HepG2 (cell line): ENCODE measurements at regions not wholly inside any gene's neighbourhood (a gene's known extent, or its start where the extent isn't known, plus 50 kb on each side); places are given as distances from the start of the nearest gene placed in this dataset.

Source experiments
- ARID5B ChIP-seq: IDR thresholded peaks from 2 replicates; pipeline ENCODE4 v1.4.0; 2020; ENCODE audit warnings: mild to moderate bottlenecking, missing genetic modification reagents
- FOXM1 ChIP-seq: sonication (generic); formaldehyde crosslinking; IDR thresholded peaks from 2 replicates; pipeline ENCODE4 v1.5.0; 2020; ENCODE audit warnings: missing genetic modification reagents
- GZF1 ChIP-seq: sonication (generic); formaldehyde crosslinking; IDR thresholded peaks from 2 replicates; pipeline ENCODE4 v1.5.1; 2020; ENCODE audit warnings: mild to moderate bottlenecking, missing genetic modification reagents
- NFAT5 ChIP-seq: sonication (generic); formaldehyde crosslinking; IDR thresholded peaks from 2 replicates; pipeline ENCODE4 v1.4.0; 2020; ENCODE audit warnings: missing genetic modification reagents
- U2AF1 ChIP-seq: fragments of 200-400 bp; formaldehyde crosslinking; optimal IDR thresholded peaks from 2 replicates; pipeline ENCODE3; 2017; ENCODE audit warnings: mild to moderate bottlenecking, low read depth, low read length
- ZEB1 ChIP-seq: IDR thresholded peaks from 2 replicates; pipeline ENCODE4 v1.6.1; 2012; ENCODE audit warnings: mild to moderate bottlenecking, low read depth, inconsistent platforms; ENCODE audit not compliant: insufficient replicate concordance
- ZNF510 ChIP-seq: sonication (generic); formaldehyde crosslinking; IDR thresholded peaks from 2 replicates; pipeline ENCODE4 v1.4.0; 2020; ENCODE audit warnings: low read depth, mild to moderate bottlenecking, missing genetic modification reagents

- TF ChIP-seq NFAT5 (CRISPR knock-in tag) (no peak), FOXM1 (CRISPR knock-in tag) (no peak), ARID5B (CRISPR knock-in tag) (no peak), ZEB1 (no peak), U2AF1 (no peak), ZNF510 (CRISPR knock-in tag) (no peak), GZF1 (CRISPR knock-in tag) (no peak)
Measured at GRCh38 chr4:31613946-31614623, 893.9 kb downstream of the PCDH7 start (continued).
